AG04450 (cell line): ENCODE measurements at regions not wholly inside any gene's neighbourhood (a gene's known extent, or its start where the extent isn't known, plus 50 kb on each side); places are given as distances from the start of the nearest gene placed in this dataset.
"Not testable (repeated sequence)": the region's sequence is repeated elsewhere in the genome, so short reads cannot be mapped to it uniquely, and the experiment has no call there.

ENCODE experiments used
- CTCF ChIA-PET: fragments of 300-600, 350-600 bp; formaldehyde crosslinking; extraction: SDS; loops from one replicate; lab custom pipeline; 2022; ENCODE audit warnings: antibody characterized with exemption, inconsistent platforms; lab: Charles Lee
- POLR2A ChIA-PET: fragments of 350-600 bp; formaldehyde crosslinking; extraction: SDS; loops from one replicate; lab custom pipeline; 2021; ENCODE audit warnings: antibody characterized with exemption, inconsistent platforms; lab: Yijun Ruan, JAX
- DNase-seq: peaks from one replicate; pipeline ENCODE4 v3.0.0-alpha.2; 2011; ENCODE audit warnings: low read depth, low spot score
- H3K27ac ChIP-seq: one replicate; pipeline ENCODE4 v1.5.1; 2012; ENCODE audit warnings: low read depth, low read length, control low read depth
- H3K27me3 ChIP-seq: one replicate; pipeline ENCODE4 v1.6.0; 2012; ENCODE audit warnings: low read length; ENCODE audit not compliant: control insufficient read depth, insufficient read depth
- H3K4me3 ChIP-seq: 2 replicates; pipeline ENCODE4 v1.5.1; 2011; ENCODE audit warnings: mild to moderate bottlenecking, low read depth, low read length, control low read depth
- H3K9me3 ChIP-seq: 2 replicates; pipeline ENCODE4 v1.5.1; 2012; ENCODE audit warnings: low read length; ENCODE audit not compliant: control insufficient read depth, insufficient read depth
- CTCF ChIP-seq: IDR thresholded peaks from 2 replicates; pipeline ENCODE4 v1.5.1; 2011; ENCODE audit warnings: low read depth, low read length, control low read depth, inconsistent platforms

GRCh38 chr14:45766247-45766646, 513.2 kb upstream of the MIS18BP1 start:
- H3K27ac ChIP-seq, result no peak overlapping the region
- TF ChIP-seq CTCF, result no peak
- POLR2A ChIA-PET, result no interaction called here
- CTCF ChIA-PET, result no interaction called here
- H3K27me3 ChIP-seq, result no peaks in the 10 kb centered on the region
- DNase-seq, result no peak
- no peak overlapping the region for H3K4me3 ChIP-seq
- peaks cover 11% of the 10 kb centered on the region for H3K9me3 ChIP-seq

GRCh38 chr14:45757655-45758054, 504.7 kb upstream of the MIS18BP1 start:
- POLR2A ChIA-PET, result no interaction called here
- Histone ChIP-seq H3K27ac (no peak overlapping the region), H3K4me3 (no peak overlapping the region), H3K27me3 (no peaks in the 10 kb centered on the region), H3K9me3 (peaks cover 20% of the 10 kb centered on the region)
- no peak for TF ChIP-seq CTCF
- CTCF ChIA-PET, result no interaction called here
- no peak for DNase-seq

- DNase-seq, result not testable (repeated sequence)
These were observed 503.4 kb upstream of the MIS18BP1 start for GRCh38 chr14:45756412-45756811.

GRCh38 chr14:45743884-45744283, 490.9 kb upstream of the MIS18BP1 start:
- no peak overlapping the region for H3K4me3 ChIP-seq
- peaks cover 11% of the 10 kb centered on the region for H3K9me3 ChIP-seq
- POLR2A ChIA-PET, result no interaction called here
- CTCF ChIA-PET, result no interaction called here
- DNase-seq, result no peak
- H3K27ac ChIP-seq, result no peak overlapping the region
- TF ChIP-seq CTCF, result no peak
- H3K27me3 ChIP-seq, result no peaks in the 10 kb centered on the region

More at GRCh38 chr14:45756412-45756811, 503.4 kb upstream of the MIS18BP1 start:
- H3K27ac ChIP-seq, POLR2A ChIA-PET, H3K27me3 ChIP-seq, H3K4me3 ChIP-seq, CTCF ChIA-PET: not testable (repeated sequence)
- peaks cover 20% of the 10 kb centered on the region for H3K9me3 ChIP-seq

- peaks cover 7% of the 10 kb centered on the region; the same call in 1 of the 2 replicates for H3K9me3 ChIP-seq
- CTCF ChIA-PET, result no interaction called here
- H3K27me3 ChIP-seq, result no peaks in the 10 kb centered on the region
- POLR2A ChIA-PET, result no interaction called here
- no peak for DNase-seq
- TF ChIP-seq CTCF, result no peak
- no peak overlapping the region for H3K4me3 ChIP-seq
- H3K27ac ChIP-seq, result no peak overlapping the region
These were observed 489.2 kb upstream of the MIS18BP1 start for GRCh38 chr14:45742187-45742586.
